GM12878 (cell line): ENCODE measurements at regions not wholly inside any gene's neighbourhood (a gene's known extent, or its start where the extent isn't known, plus 50 kb on each side); places are given as distances from the start of the nearest gene placed in this dataset.

Source experiments
- ATAC-seq: fragments of 200-7000 bp; cut with Tn5 transposase; 3 replicates; pipeline ENCODE4 v1.9.1; 2020; ENCODE audit warnings: mild to moderate bottlenecking, moderate library complexity
- BruUV-seq: library from RNA; stranded (reverse); fragments of 400-500 nt; replicated peaks from 2 replicates; lab custom pipeline; 2021; lab: Mats Ljungman, UMichigan
- CTCF ChIA-PET: fragments of 300-600 bp; sonication (Branson Sonifier 250); formaldehyde crosslinking; extraction: SDS; loops from one replicate; lab custom pipeline; 2021; ENCODE audit warnings: inconsistent platforms; lab: Yijun Ruan, JAX
- POLR2A ChIA-PET: fragments of 350-600 bp; formaldehyde crosslinking; extraction: SDS; loops from one replicate; lab custom pipeline; 2021; ENCODE audit warnings: inconsistent platforms; lab: Charles Lee
- RAD21 ChIA-PET: fragments of 300-600 bp; sonication (Branson Sonifier 250); formaldehyde crosslinking; loops from one replicate; lab custom pipeline; 2023; ENCODE audit warnings: antibody characterized with exemption; ENCODE audit not compliant: unreplicated experiment; lab: Charles Lee
- SMC1A ChIA-PET: fragments of 300-600 bp; sonication (Branson Sonifier 250); formaldehyde crosslinking; loops from one replicate; lab custom pipeline; 2023; ENCODE audit not compliant: unreplicated experiment, uncharacterized antibody; lab: Charles Lee
- DNase-seq: peaks from one replicate; pipeline ENCODE4 v3.0.0-alpha.2; 2011; ENCODE audit warnings: low read depth, low spot score
- FAIRE-seq: peaks from 3 replicates; lab custom pipeline; 2011; peaks lifted over from hg19 to GRCh38; lab: Jason Lieb, UNC
- H2AFZ ChIP-seq: 2 replicates; pipeline ENCODE4 v1.6.0; 2011; ENCODE audit warnings: low read depth, low read length, control low read depth; ENCODE audit not compliant: control insufficient read depth
- H3K27ac ChIP-seq: 2 replicates; pipeline ENCODE4 v1.5.1; 2011; ENCODE audit warnings: control low read depth; ENCODE audit not compliant: control insufficient read depth, insufficient read depth
- H3K27me3 ChIP-seq, 2 experiments: replicated peaks in 1 of 2; 2 replicates each; pipeline versions ENCODE4 v1.6.0 to v1.6.1; 2011; ENCODE audit warnings: low read length in 1 of 2; ENCODE audit not compliant: control insufficient read depth in 2 of 2, insufficient read depth in 2 of 2
- H3K36me3 ChIP-seq, 2 experiments: 2 replicates each; pipeline ENCODE4 v1.5.1; 2011; ENCODE audit warnings: low read length in 1 of 2; ENCODE audit not compliant: control insufficient read depth in 2 of 2, insufficient read depth in 2 of 2
- H3K4me1 ChIP-seq: 2 replicates; pipeline ENCODE4 v1.6.1; 2011; ENCODE audit warnings: mild to moderate bottlenecking, low read length, moderate library complexity, mixed read lengths; ENCODE audit not compliant: control insufficient read depth, insufficient read depth
- H3K4me2 ChIP-seq: 2 replicates; pipeline ENCODE4 v1.6.0; 2011; ENCODE audit warnings: control low read depth; ENCODE audit not compliant: control insufficient read depth, insufficient read depth
- H3K4me3 ChIP-seq: fragments of 200-600 bp; sonication (generic); 2 replicates; pipeline ENCODE4 v1.5.1; 2016
- H3K79me2 ChIP-seq: 2 replicates; pipeline ENCODE4 v1.6.0; 2011; ENCODE audit warnings: low read length; ENCODE audit not compliant: control insufficient read depth, insufficient read depth
- H3K9ac ChIP-seq: 2 replicates; pipeline ENCODE4 v1.8.0; 2011; ENCODE audit warnings: low read length, control low read depth, mixed read lengths; ENCODE audit not compliant: control insufficient read depth, insufficient read depth
- H3K9me3 ChIP-seq: replicated peaks from 3 replicates; pipeline ENCODE4 v1.5.1; 2011; ENCODE audit warnings: mild to moderate bottlenecking, low read length; ENCODE audit not compliant: control insufficient read depth, insufficient read depth
- H4K20me1 ChIP-seq: 2 replicates; pipeline ENCODE4 v1.6.0; 2011; ENCODE audit not compliant: control insufficient read depth, insufficient read depth
- BHLHE40 ChIP-seq, 2 experiments: fragments of 450-650 bp in 1 of 2; IDR thresholded peaks; 2 replicates each; pipeline ENCODE4 v1.6.1; 2011 to 2017; ENCODE audit warnings: low read depth in 2 of 2, borderline replicate concordance in 1 of 2, improper control_type of control experiment in 1 of 2, low read length in 1 of 2, mild to moderate bottlenecking in 1 of 2
- CUX1 ChIP-seq: IDR thresholded peaks from 2 replicates; pipeline ENCODE4 v1.6.1; 2012; ENCODE audit warnings: improper control_type of control experiment, low read depth, low read length; ENCODE audit not compliant: insufficient replicate concordance
- E2F4 ChIP-seq: IDR thresholded peaks from 2 replicates; pipeline ENCODE4 v1.6.1; 2012; ENCODE audit warnings: low read depth, low read length, improper control_type of control experiment
- FOXM1 ChIP-seq: IDR thresholded peaks from 2 replicates; pipeline ENCODE4 v1.6.1; 2012; ENCODE audit warnings: low read depth, mild to moderate bottlenecking, inconsistent platforms, low read length, moderate library complexity
- HDAC6 ChIP-seq: fragments of 200-600 bp; sonication (generic); IDR thresholded peaks from one replicate; pipeline ENCODE4 v1.8.0; 2017; ENCODE audit warnings: antibody characterized with exemption; ENCODE audit not compliant: unreplicated experiment
- IKZF1 ChIP-seq: fragments of 450-650 bp; conservative IDR thresholded peaks from 2 replicates; pipeline ENCODE4 v1.6.1; 2017; ENCODE audit warnings: antibody characterized with exemption, mild to moderate bottlenecking
- IKZF2 ChIP-seq, 2 experiments: fragments of 450-650 bp; IDR thresholded peaks; 2 replicates each; pipeline ENCODE4 v1.6.1; 2017; ENCODE audit warnings: mild to moderate bottlenecking in 2 of 2, moderate library complexity in 2 of 2
- JUND ChIP-seq: IDR thresholded peaks from 2 replicates; pipeline ENCODE4 v1.6.1; 2012; ENCODE audit warnings: low read depth, mild to moderate bottlenecking, low read length, improper control_type of control experiment, moderate library complexity
- NBN ChIP-seq: fragments of 450-650 bp; IDR thresholded peaks from 2 replicates; pipeline ENCODE4 v1.6.1; 2016
- RFX5 ChIP-seq: IDR thresholded peaks from 2 replicates; pipeline ENCODE4 v1.6.1; 2011; ENCODE audit warnings: low read depth, low read length, improper control_type of control experiment
- RUNX3 ChIP-seq: IDR thresholded peaks from 2 replicates; pipeline ENCODE4 v1.6.1; 2012; ENCODE audit warnings: low read length, inconsistent platforms
- ZBTB4 ChIP-seq: fragments of 450-650 bp; formaldehyde crosslinking; IDR thresholded peaks from 2 replicates; pipeline ENCODE4 v1.4.0; 2022; ENCODE audit warnings: mild to moderate bottlenecking, moderate library complexity
- ZNF207 ChIP-seq: fragments of 450-650 bp; IDR thresholded peaks from 2 replicates; pipeline ENCODE4 v1.6.1; 2014; ENCODE audit warnings: antibody characterized with exemption, mild to moderate bottlenecking, borderline replicate concordance
- ZNF217 ChIP-seq: fragments of 450-650 bp; IDR thresholded peaks from 2 replicates; pipeline ENCODE4 v1.6.1; 2017; ENCODE audit warnings: antibody characterized with exemption, mild to moderate bottlenecking
- ZNF274 ChIP-seq: IDR thresholded peaks from one replicate; pipeline ENCODE4 v1.8.0; 2011; ENCODE audit not compliant: insufficient read length, insufficient read depth
- WGBS: methylation state at CpG from one replicate; pipeline ENCODE4 v1.1.6; 2016; ENCODE audit warnings: low lambda C conversion rate; ENCODE audit not compliant: insufficient replicate concordance, insufficient coverage; ENCODE audit errors: missing lambda C conversion rate; 5-methylcytosine and 5-hydroxymethylcytosine counted together
- in situ Hi-C: fragments of 300-500 bp; cut with MboI; formaldehyde crosslinking; loops from 9 replicates; pipeline ENCODE4 v1.14.3; 2018; ENCODE audit warnings: mixed read lengths
- intact Hi-C: fragments of 100-400 bp; cut with micrococcal nuclease; formaldehyde crosslinking; loops from one replicate; pipeline ENCODE4 v1.14.2; 2022; ENCODE audit not compliant: unreplicated experiment

GRCh38 chr7:33750177-33750576, 155.2 kb upstream of the BMPER start:
- no peaks in the 10 kb centered on the region for H3K36me3 ChIP-seq
- ChIA-PET SMC1A (interaction anchor here (0.6 to 1.4 kb wide), 3 partner anchors 65 to 291 kb away, joined by 3 to 4 read pairs (median 3); no protein-coding TSS in a partner anchor), CTCF (no interaction called here), POLR2A (interaction anchor here (0.6 to 0.7 kb wide), 2 partner anchors 36 to 93 kb away, joined by 3 to 4 read pairs; no protein-coding TSS in a partner anchor), RAD21 (no interaction called here)
- H3K9me3 ChIP-seq: no peaks in the 10 kb centered on the region
- peak; percentile 75 for FAIRE-seq
- ATAC-seq: peak; percentile 78
- in situ Hi-C loops: no loop called here
- H3K4me1 ChIP-seq: peaks cover 9% of the 10 kb centered on the region; the same call in 1 of the 2 replicates
- no peak overlapping the region for H2AFZ ChIP-seq
- WGBS: no CpG with 5 or more reads among the region's 1 CpG
- peak; percentile 23 for DNase-seq
- H4K20me1 ChIP-seq: no peaks in the 10 kb centered on the region
- no peaks in the 10 kb centered on the region for H3K27me3 ChIP-seq
- H3K27ac ChIP-seq: no peak overlapping the region
- H3K4me2 ChIP-seq: peak overlapping the region; percentile 30
- no peaks in the 10 kb centered on the region for H3K79me2 ChIP-seq
- no peak overlapping the region for H3K4me3 ChIP-seq
- H3K9ac ChIP-seq: no peak overlapping the region
- intact Hi-C loops: no loop called here
- BruUV-seq: no TSS peak
- no peak for TF ChIP-seq E2F4
- no peak for TF ChIP-seq RFX5
- no peak for TF ChIP-seq HDAC6
- no peak for TF ChIP-seq ZNF274
- TF ChIP-seq IKZF2 (IDR thresholded peaks at IDR 0.05): peak; percentile 33 to 56; a peak in 1 of 4 replicates
- TF ChIP-seq ZNF217: peak; percentile 53
- TF ChIP-seq ZBTB4 (CRISPR knock-in tag): no peak
- peak; percentile 29; the same call in 1 of the 2 replicates for TF ChIP-seq IKZF1
- no peak for TF ChIP-seq ZNF207
- TF ChIP-seq BHLHE40 (IDR thresholded peaks at IDR 0.05; ENCODE audit: borderline replicate concordance in 1 of 2, low read depth in 2 of 2, low read length in 1 of 2): no peak
- TF ChIP-seq RUNX3: peak; percentile 85
- no peak for TF ChIP-seq FOXM1
- TF ChIP-seq JUND: peak; percentile 40; the same call in 1 of the 2 replicates
- TF ChIP-seq CUX1: no peak
- TF ChIP-seq NBN: no peak
